HG02678 (cell line): ENCODE measurements at regions not wholly inside any gene's neighbourhood (a gene's known extent, or its start where the extent isn't known, plus 50 kb on each side); places are given as distances from the start of the nearest gene placed in this dataset.

Experiments used
- ATAC-seq: cut with Tn5 transposase; IDR thresholded peaks from one replicate; pipeline ENCODE4 v1.9.1; 2021; ENCODE audit warnings: mild to moderate bottlenecking, moderate library complexity; ENCODE audit not compliant: unreplicated experiment

- ATAC-seq = no peak
Measured at GRCh38 chrX:9147726-9148125, 113.8 kb upstream of the FAM9B start.

GRCh38 chrX:9148615-9149399 is 114.9 kb upstream of the FAM9B start:
- ATAC-seq = no peak

GRCh38 chrX:9149501-9150245 is 115.7 kb upstream of the FAM9B start:
- ATAC-seq = no peak

GRCh38 chrX:9151772-9152307 is 117.9 kb upstream of the FAM9B start:
- no peak for ATAC-seq

- ATAC-seq = no peak
Measured at GRCh38 chrX:9153300-9153699, 119.4 kb upstream of the FAM9B start.

- ATAC-seq = no peak
Measured at GRCh38 chrX:9158611-9159010, 124.7 kb upstream of the FAM9B start.

- no peak for ATAC-seq
Measured at GRCh38 chrX:9160698-9161329, 126.9 kb upstream of the FAM9B start.

GRCh38 chrX:9162698-9163097 is 128.8 kb upstream of the FAM9B start:
- no peak for ATAC-seq

- no peak for ATAC-seq
Measured at GRCh38 chrX:9163214-9163709, 129.3 kb upstream of the FAM9B start.

GRCh38 chrX:9164086-9164485 is 130.2 kb upstream of the FAM9B start:
- no peak for ATAC-seq

GRCh38 chrX:9164533-9165426 is 130.9 kb upstream of the FAM9B start:
- ATAC-seq = no peak

GRCh38 chrX:9166584-9166944 is 132.6 kb upstream of the FAM9B start:
- ATAC-seq = no peak

- ATAC-seq = no peak
Measured at GRCh38 chrX:9171841-9172463, 138.0 kb upstream of the FAM9B start.

- ATAC-seq = no peak
Measured at GRCh38 chrX:9172464-9172850, 138.5 kb upstream of the FAM9B start.

- ATAC-seq = no peak
Measured at GRCh38 chrX:9180623-9181022, 146.7 kb upstream of the FAM9B start.

- ATAC-seq = no peak
Measured at GRCh38 chrX:9182041-9182440, 148.1 kb upstream of the FAM9B start.

GRCh38 chrX:9183481-9183880 is 149.6 kb upstream of the FAM9B start:
- no peak for ATAC-seq

- ATAC-seq = no peak
Measured at GRCh38 chrX:9184211-9184610, 150.3 kb upstream of the FAM9B start.

- ATAC-seq = no peak
Measured at GRCh38 chrX:9188117-9188516, 154.2 kb upstream of the FAM9B start.

GRCh38 chrX:9189286-9189685 is 155.4 kb upstream of the FAM9B start:
- ATAC-seq = no peak
